GM12864 (cell line): ENCODE measurements at regions not wholly inside any gene's neighbourhood (a gene's known extent, or its start where the extent isn't known, plus 50 kb on each side); places are given as distances from the start of the nearest gene placed in this dataset.

ENCODE experiments used
- DNase-seq: peaks from one replicate; pipeline ENCODE4 v3.0.0-alpha.2; 2011; ENCODE audit warnings: low read depth
- H3K4me3 ChIP-seq: 2 replicates; pipeline ENCODE4 v1.5.1; 2011; ENCODE audit warnings: mild to moderate bottlenecking, low read depth, low read length, control low read depth
- TF ChIP-seq, protein P1 (sequence below): IDR thresholded peaks from 2 replicates; pipeline ENCODE4 v1.5.1; 2011; ENCODE audit warnings: low read depth, mild to moderate bottlenecking, moderate library complexity, low read length, control low read depth, inconsistent platforms; ENCODE audit errors: missing control alignments

DNA sequence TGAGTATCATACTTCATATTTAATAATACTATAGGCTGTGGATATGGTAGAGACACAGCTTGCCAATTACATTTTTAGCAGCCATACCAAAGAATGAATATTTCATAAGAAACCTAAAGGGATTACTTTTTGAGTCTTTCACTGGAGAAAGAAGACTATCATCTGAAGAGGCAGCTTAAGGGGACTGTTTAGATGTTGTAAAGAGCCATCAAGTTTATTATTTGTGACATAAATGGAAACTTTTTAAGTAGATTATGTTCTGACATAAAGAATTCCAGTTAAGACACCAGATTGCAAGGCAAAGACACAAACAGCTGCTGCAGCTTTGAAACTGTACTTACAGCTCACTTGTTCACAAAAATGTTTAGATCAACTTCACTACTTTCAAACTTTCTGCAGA is 429.4 kb downstream of the TFAP2A start:
- H3K4me3 ChIP-seq = no peak overlapping the region
- no peak for DNase-seq
- TF ChIP-seq, protein P1, sequence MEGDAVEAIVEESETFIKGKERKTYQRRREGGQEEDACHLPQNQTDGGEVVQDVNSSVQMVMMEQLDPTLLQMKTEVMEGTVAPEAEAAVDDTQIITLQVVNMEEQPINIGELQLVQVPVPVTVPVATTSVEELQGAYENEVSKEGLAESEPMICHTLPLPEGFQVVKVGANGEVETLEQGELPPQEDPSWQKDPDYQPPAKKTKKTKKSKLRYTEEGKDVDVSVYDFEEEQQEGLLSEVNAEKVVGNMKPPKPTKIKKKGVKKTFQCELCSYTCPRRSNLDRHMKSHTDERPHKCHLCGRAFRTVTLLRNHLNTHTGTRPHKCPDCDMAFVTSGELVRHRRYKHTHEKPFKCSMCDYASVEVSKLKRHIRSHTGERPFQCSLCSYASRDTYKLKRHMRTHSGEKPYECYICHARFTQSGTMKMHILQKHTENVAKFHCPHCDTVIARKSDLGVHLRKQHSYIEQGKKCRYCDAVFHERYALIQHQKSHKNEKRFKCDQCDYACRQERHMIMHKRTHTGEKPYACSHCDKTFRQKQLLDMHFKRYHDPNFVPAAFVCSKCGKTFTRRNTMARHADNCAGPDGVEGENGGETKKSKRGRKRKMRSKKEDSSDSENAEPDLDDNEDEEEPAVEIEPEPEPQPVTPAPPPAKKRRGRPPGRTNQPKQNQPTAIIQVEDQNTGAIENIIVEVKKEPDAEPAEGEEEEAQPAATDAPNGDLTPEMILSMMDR = no peak

DNA sequence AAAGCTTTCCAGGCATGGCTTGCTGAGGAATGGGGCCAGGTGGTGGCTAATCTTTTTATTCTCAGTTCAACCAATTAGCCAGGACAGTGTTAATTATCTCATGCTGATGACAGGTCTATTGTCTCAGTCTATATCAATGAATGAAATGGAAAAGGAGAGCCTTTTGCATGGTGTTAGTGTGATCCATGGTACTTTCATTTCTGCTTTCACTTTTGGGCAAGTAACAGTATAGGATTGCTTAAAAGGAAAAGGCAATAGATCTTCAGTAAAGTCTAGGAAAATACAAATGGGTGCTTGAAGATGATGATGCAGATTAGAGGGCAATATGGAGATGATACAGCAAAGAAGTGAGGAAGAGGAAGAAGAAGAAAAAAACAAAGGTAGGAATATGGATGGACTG is 430.3 kb downstream of the TFAP2A start:
- no peak overlapping the region for H3K4me3 ChIP-seq
- no peak for DNase-seq
- TF ChIP-seq, protein P1 = no peak

DNA sequence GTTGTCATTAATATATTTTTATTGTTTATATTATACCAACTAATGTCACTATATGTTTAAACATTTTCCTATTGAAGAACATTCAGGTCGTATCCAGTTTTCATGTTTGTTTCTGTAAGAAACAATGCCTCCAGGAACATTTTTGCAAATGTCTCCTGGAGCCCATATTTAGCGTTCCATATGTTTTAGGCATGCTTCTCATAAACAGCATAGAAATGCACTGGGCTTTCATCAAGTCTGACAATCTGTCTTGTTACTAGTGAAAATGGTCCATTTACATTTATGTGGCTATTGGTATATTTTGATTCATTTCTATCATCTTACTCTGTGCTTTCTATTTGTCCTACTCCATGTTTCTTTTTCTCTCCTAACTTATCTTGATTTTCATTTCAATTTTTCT is 431.7 kb downstream of the TFAP2A start:
- no peak overlapping the region for H3K4me3 ChIP-seq
- TF ChIP-seq, protein P1 = no peak
- DNase-seq = no peak

DNA sequence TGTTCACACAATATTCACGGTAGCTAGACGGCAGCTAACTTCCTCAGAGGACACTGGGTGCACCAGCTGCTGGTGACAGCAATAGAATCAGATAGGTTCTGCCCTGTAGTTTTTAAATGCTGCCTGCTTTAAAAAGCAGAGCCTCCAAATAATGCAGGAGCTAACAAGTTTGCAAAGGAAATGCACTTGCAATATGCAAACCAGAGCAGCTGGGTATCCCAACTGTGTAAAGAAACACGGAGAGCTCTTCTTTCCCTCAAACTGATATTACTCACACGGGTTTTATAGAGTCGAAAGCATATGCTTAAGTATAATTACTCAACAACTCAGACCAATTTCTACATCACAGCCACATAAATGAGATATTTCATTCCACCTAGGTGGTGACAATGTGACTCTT is 432.7 kb downstream of the TFAP2A start:
- H3K4me3 ChIP-seq = no peak overlapping the region
- DNase-seq = no peak
- TF ChIP-seq, protein P1 = no peak

DNA sequence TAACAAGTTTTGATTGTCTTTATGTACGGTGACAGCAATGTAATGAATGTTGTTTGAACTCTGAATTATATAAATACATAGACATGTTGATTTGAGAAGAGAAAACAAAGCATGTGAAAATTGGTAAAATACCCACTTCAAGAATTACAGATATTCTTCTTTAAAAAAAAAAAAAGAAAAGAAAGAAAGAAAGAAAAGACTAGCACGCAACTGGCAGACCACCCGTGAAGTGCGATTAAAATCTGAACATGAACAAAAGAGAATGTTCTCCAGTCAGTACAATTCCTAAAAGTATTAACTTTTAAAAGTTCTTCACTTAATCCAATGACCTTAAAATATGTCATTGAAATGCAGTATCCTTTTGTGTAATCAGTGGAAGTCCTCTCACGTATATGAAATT is 434.9 kb downstream of the TFAP2A start:
- no peak for DNase-seq
- H3K4me3 ChIP-seq = no peak overlapping the region
- TF ChIP-seq, protein P1 = no peak

GRCh38 chr6:9978480-9978879 is 436.4 kb downstream of the TFAP2A start:
- TF ChIP-seq, protein P1 = no peak
- no peak overlapping the region for H3K4me3 ChIP-seq
- no peak for DNase-seq

- no peak for DNase-seq
- H3K4me3 ChIP-seq = no peak overlapping the region
- TF ChIP-seq, protein P1 = no peak
These were observed 437.5 kb downstream of the TFAP2A start for GRCh38 chr6:9977411-9977810.
